ENCODE measurements at regions not wholly inside any gene's neighbourhood (a gene's known extent, or its start where the extent isn't known, plus 50 kb on each side); places are given as distances from the start of the nearest gene placed in this dataset.

DNA sequence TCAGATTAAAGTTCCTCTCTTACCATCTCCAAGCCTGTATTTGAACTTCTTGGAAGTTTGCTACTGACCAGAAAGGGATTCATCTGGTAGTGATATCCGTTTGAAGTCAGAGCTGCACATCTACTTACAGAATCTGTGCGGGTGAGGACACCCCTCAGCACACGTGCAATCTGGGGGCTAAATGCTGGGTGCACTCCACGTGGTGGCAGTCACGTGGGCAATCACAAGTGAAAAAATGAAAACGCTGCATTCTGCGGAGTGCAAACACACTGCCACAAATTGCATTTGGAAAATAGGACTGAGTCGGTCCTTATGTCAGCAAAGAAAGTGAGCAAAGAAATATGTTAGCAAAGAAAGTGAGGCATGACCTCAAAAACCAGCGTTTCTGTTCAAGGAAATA lies 76.1 kb upstream of the GYPC start:
- no peaks in the 10 kb centered on the region for H3K9me3 Mint-ChIP-seq (ENCODE audit: unreplicated experiment)
- DNase-seq (ENCODE audit: extremely low spot score, unreplicated experiment), result no peak
- H3K4me3 Mint-ChIP-seq (ENCODE audit: unreplicated experiment), result no peak overlapping the region
- no peak for TF ChIP-seq CTCF (IDR thresholded peaks at IDR 0.05)
- no peaks in the 10 kb centered on the region for H3K36me3 Mint-ChIP-seq (ENCODE audit: unreplicated experiment)
- no peaks in the 10 kb centered on the region for H3K4me1 Mint-ChIP-seq (ENCODE audit: unreplicated experiment)
- H3K27ac Mint-ChIP-seq (ENCODE audit: unreplicated experiment), result no peak overlapping the region
- peaks cover 29% of the 10 kb centered on the region for H3K27me3 Mint-ChIP-seq (ENCODE audit: unreplicated experiment)

DNA sequence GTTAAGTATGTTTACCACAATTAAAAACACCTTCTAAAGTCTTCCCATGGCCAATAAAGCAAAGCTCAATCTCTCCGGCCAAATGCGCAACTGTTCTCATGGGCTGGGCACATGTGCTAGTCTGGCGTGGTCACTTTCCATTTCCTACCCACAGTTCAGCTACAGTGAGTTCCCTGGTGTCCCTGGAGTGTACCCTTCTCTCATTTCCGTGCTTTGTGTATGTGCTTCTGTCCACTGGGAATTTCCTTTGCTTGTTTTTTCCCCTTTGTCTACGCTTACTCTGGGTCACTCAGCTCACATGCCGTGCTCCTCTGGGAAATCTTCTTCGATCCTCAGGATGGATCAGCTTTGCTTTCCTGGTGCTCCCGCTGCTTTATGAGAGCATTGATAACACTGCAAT lies 69.6 kb upstream of the GYPC start:
- Mint-ChIP-seq H3K4me1 (ENCODE audit: unreplicated experiment) (no peaks in the 10 kb centered on the region), H3K9me3 (ENCODE audit: unreplicated experiment) (no peaks in the 10 kb centered on the region), H3K4me3 (ENCODE audit: unreplicated experiment) (no peak overlapping the region), H3K27me3 (ENCODE audit: unreplicated experiment) (peaks cover 37% of the 10 kb centered on the region), H3K36me3 (ENCODE audit: unreplicated experiment) (no peaks in the 10 kb centered on the region), H3K27ac (ENCODE audit: unreplicated experiment) (no peak overlapping the region)
- no peak for DNase-seq (ENCODE audit: extremely low spot score, unreplicated experiment)
- no peak for TF ChIP-seq CTCF (IDR thresholded peaks at IDR 0.05)

- no peak overlapping the region for H3K27ac Mint-ChIP-seq (ENCODE audit: unreplicated experiment)
- peaks cover 36% of the 10 kb centered on the region for H3K27me3 Mint-ChIP-seq (ENCODE audit: unreplicated experiment)
- H3K4me1 Mint-ChIP-seq (ENCODE audit: unreplicated experiment), result no peaks in the 10 kb centered on the region
- no peak for DNase-seq (ENCODE audit: extremely low spot score, unreplicated experiment)
- H3K4me3 Mint-ChIP-seq (ENCODE audit: unreplicated experiment), result no peak overlapping the region
- TF ChIP-seq CTCF (IDR thresholded peaks at IDR 0.05), result no peak
- no peaks in the 10 kb centered on the region for H3K36me3 Mint-ChIP-seq (ENCODE audit: unreplicated experiment)
- H3K9me3 Mint-ChIP-seq (ENCODE audit: unreplicated experiment), result peaks cover 11% of the 10 kb centered on the region
Measured at GRCh38 chr2:126599062-126599461, 56.9 kb upstream of the GYPC start.

GRCh38 chr2:126600742-126601141 lies 55.2 kb upstream of the GYPC start:
- Mint-ChIP-seq H3K9me3 (ENCODE audit: unreplicated experiment) (peaks cover 28% of the 10 kb centered on the region), H3K27me3 (ENCODE audit: unreplicated experiment) (peaks cover 31% of the 10 kb centered on the region), H3K36me3 (ENCODE audit: unreplicated experiment) (peaks cover 4% of the 10 kb centered on the region), H3K4me3 (ENCODE audit: unreplicated experiment) (no peak overlapping the region), H3K27ac (ENCODE audit: unreplicated experiment) (no peak overlapping the region), H3K4me1 (ENCODE audit: unreplicated experiment) (no peaks in the 10 kb centered on the region)
- no peak for TF ChIP-seq CTCF (IDR thresholded peaks at IDR 0.05)
- no peak for DNase-seq (ENCODE audit: extremely low spot score, unreplicated experiment)

GRCh38 chr2:126602334-126602733 lies 53.6 kb upstream of the GYPC start:
- DNase-seq (ENCODE audit: extremely low spot score, unreplicated experiment), result no peak
- no peak for TF ChIP-seq CTCF (IDR thresholded peaks at IDR 0.05)
- H3K4me1 Mint-ChIP-seq (ENCODE audit: unreplicated experiment), result no peaks in the 10 kb centered on the region

More at GRCh38 chr2:126602334-126602733, 53.6 kb upstream of the GYPC start:
- Mint-ChIP-seq H3K27ac (ENCODE audit: unreplicated experiment) (no peak overlapping the region), H3K9me3 (ENCODE audit: unreplicated experiment) (peaks cover 37% of the 10 kb centered on the region), H3K36me3 (ENCODE audit: unreplicated experiment) (peaks cover 4% of the 10 kb centered on the region), H3K27me3 (ENCODE audit: unreplicated experiment) (peaks cover 32% of the 10 kb centered on the region), H3K4me3 (ENCODE audit: unreplicated experiment) (no peak overlapping the region)

Data from osteocyte (in vitro differentiated cells).